HS-27A (cell line): ENCODE measurements at regions not wholly inside any gene's neighbourhood (a gene's known extent, or its start where the extent isn't known, plus 50 kb on each side); places are given as distances from the start of the nearest gene placed in this dataset.

Experiments used
- DNase-seq: peaks from one replicate; pipeline ENCODE4 v3.0.0-alpha.2; 2012; ENCODE audit warnings: low read depth, missing footprints

- DNase-seq = no peak
Observed at GRCh38 chr1:234535763-234536515, 57.0 kb upstream of the TARBP1 start.

GRCh38 chr1:234535218-234535617 lies 56.2 kb upstream of the TARBP1 start:
- DNase-seq = no peak

- no peak for DNase-seq
Observed at GRCh38 chr1:234533975-234534876, 55.2 kb upstream of the TARBP1 start.

GRCh38 chr1:234533034-234533891 lies 54.3 kb upstream of the TARBP1 start:
- DNase-seq = no peak

- no peak for DNase-seq
Observed at GRCh38 chr1:234532503-234532922, 53.5 kb upstream of the TARBP1 start.

GRCh38 chr1:234531151-234531635 lies 52.2 kb upstream of the TARBP1 start:
- DNase-seq = no peak

GRCh38 chr1:234530672-234531071 lies 51.7 kb upstream of the TARBP1 start:
- no peak for DNase-seq

- no peak for DNase-seq
Observed at GRCh38 chr1:234529950-234530237, 50.9 kb upstream of the TARBP1 start.

- DNase-seq = no peak
Observed at GRCh38 chr1:234529095-234529949, 50.3 kb upstream of the TARBP1 start.
